ENCODE measurements at regions not wholly inside any gene's neighbourhood (a gene's known extent, or its start where the extent isn't known, plus 50 kb on each side); places are given as distances from the start of the nearest gene placed in this dataset.

DNA sequence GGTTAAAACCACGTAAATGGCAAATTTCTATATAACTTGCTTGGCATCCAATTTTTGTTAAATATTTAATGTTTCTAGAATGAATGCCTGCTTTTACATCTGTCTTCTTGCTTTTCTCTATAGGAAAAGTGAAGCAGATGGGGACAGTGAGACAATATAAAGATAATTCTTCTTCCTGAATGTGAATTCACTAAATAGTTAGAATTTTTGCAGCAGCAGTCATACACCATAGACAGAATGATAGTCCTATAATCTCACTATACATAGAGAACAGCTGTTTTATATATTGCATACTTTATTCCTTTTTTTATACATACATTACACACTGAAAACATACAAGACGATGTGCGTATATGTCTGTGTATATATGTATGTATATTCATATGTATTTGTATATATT lies 1127.3 kb downstream of the PCDH9 start:
- Histone ChIP-seq H2AFZ (ENCODE audit: low read depth, low read length, poor library complexity, severe bottlenecking) (no peak overlapping the region), H3K4me3 (replicated peaks in 1 of 2; ENCODE audit: low read depth in 1 of 2, low read length in 2 of 2) (no peak overlapping the region), H3K9me3 (ENCODE audit: control insufficient read depth in 1 of 2, insufficient read depth in 1 of 2, low read depth in 1 of 2, low read length in 2 of 2) (no peaks in the 10 kb centered on the region), H3K79me2 (ENCODE audit: insufficient read depth, low read length) (no peaks in the 10 kb centered on the region), H4K20me1 (ENCODE audit: insufficient read depth) (no peaks in the 10 kb centered on the region), H3K27ac (ENCODE audit: low read depth, low read length) (no peak overlapping the region), H3K4me2 (ENCODE audit: low read length) (no peak overlapping the region), H3K36me3 (ENCODE audit: control insufficient read depth in 1 of 2, insufficient read depth in 2 of 2, low read length in 2 of 2) (no peaks in the 10 kb centered on the region), H3K27me3 (ENCODE audit: insufficient read depth, low read length) (no peaks in the 10 kb centered on the region), H3K4me1 (ENCODE audit: control insufficient read depth in 1 of 2, insufficient read depth in 2 of 2, low read length in 2 of 2) (no peaks in the 10 kb centered on the region), H3K9me2 (ENCODE audit: insufficient read depth) (no peaks in the 10 kb centered on the region), H3K9ac (ENCODE audit: low read length) (no peak overlapping the region)
- ChIA-PET CTCF (no interaction called here), RAD21 (ENCODE audit: low non-redundant PET in 1 of 2, low total read pairs in 2 of 2, uncharacterized antibody in 2 of 2, unreplicated experiment in 2 of 2) (no interaction called here), POLR2A (no interaction called here)
- DNase-seq (ENCODE audit: low read depth, low spot score): no peak
- TF ChIP-seq TCF7L2 (IDR thresholded peaks at IDR 0.05; ENCODE audit: borderline replicate concordance, extremely low read depth, insufficient read depth, insufficient read length) (no peak), JUND (IDR thresholded peaks at IDR 0.05) (no peak), CEBPB (IDR thresholded peaks at IDR 0.05; ENCODE audit: low read depth) (no peak), SRF (IDR thresholded peaks at IDR 0.05; ENCODE audit: low read depth) (no peak), ZNF274 (IDR thresholded peaks at IDR 0.05; ENCODE audit: low read depth, low read length) (no peak), EGR1 (IDR thresholded peaks at IDR 0.05; ENCODE audit: low read depth) (no peak)
- TF ChIP-seq, protein P1, sequence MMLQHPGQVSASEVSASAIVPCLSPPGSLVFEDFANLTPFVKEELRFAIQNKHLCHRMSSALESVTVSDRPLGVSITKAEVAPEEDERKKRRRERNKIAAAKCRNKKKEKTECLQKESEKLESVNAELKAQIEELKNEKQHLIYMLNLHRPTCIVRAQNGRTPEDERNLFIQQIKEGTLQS (IDR thresholded peaks at IDR 0.05): no peak
- TF ChIP-seq, protein P2, sequence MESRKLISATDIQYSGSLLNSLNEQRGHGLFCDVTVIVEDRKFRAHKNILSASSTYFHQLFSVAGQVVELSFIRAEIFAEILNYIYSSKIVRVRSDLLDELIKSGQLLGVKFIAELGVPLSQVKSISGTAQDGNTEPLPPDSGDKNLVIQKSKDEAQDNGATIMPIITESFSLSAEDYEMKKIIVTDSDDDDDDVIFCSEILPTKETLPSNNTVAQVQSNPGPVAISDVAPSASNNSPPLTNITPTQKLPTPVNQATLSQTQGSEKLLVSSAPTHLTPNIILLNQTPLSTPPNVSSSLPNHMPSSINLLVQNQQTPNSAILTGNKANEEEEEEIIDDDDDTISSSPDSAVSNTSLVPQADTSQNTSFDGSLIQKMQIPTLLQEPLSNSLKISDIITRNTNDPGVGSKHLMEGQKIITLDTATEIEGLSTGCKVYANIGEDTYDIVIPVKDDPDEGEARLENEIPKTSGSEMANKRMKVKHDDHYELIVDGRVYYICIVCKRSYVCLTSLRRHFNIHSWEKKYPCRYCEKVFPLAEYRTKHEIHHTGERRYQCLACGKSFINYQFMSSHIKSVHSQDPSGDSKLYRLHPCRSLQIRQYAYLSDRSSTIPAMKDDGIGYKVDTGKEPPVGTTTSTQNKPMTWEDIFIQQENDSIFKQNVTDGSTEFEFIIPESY (IDR thresholded peaks at IDR 0.05; ENCODE audit: extremely low read depth, insufficient replicate concordance, low read length): no peak
- TF ChIP-seq, protein P3, sequence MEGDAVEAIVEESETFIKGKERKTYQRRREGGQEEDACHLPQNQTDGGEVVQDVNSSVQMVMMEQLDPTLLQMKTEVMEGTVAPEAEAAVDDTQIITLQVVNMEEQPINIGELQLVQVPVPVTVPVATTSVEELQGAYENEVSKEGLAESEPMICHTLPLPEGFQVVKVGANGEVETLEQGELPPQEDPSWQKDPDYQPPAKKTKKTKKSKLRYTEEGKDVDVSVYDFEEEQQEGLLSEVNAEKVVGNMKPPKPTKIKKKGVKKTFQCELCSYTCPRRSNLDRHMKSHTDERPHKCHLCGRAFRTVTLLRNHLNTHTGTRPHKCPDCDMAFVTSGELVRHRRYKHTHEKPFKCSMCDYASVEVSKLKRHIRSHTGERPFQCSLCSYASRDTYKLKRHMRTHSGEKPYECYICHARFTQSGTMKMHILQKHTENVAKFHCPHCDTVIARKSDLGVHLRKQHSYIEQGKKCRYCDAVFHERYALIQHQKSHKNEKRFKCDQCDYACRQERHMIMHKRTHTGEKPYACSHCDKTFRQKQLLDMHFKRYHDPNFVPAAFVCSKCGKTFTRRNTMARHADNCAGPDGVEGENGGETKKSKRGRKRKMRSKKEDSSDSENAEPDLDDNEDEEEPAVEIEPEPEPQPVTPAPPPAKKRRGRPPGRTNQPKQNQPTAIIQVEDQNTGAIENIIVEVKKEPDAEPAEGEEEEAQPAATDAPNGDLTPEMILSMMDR (IDR thresholded peaks at IDR 0.05 in 2 of 3, conservative IDR thresholded peaks at IDR 0.05 in 1 of 3; ENCODE audit: borderline replicate concordance in 1 of 3, insufficient read depth in 1 of 3, low read depth in 2 of 3, low read length in 2 of 3): no peak
- intact Hi-C loops (cut with micrococcal nuclease): no loop called here
- no peak for ATAC-seq
- no TSS peak for BruUV-seq (replicated peaks)

Data from HCT116 (cell line).